ENCODE measurements at regions not wholly inside any gene's neighbourhood (a gene's known extent, or its start where the extent isn't known, plus 50 kb on each side); places are given as distances from the start of the nearest gene placed in this dataset.

- no peak for DNase-seq (ENCODE audit: low read depth in 2 of 2)
These were observed 95.4 kb upstream of the DAB2 start for GRCh38 chr5:39520232-39520572.

GRCh38 chr5:39519566-39520231, 94.9 kb upstream of the DAB2 start:
- DNase-seq (ENCODE audit: low read depth in 2 of 2), result no peak

- DNase-seq (ENCODE audit: low read depth in 2 of 2), result no peak
These were observed 94.3 kb upstream of the DAB2 start for GRCh38 chr5:39519079-39519478.

GRCh38 chr5:39518516-39518915, 93.7 kb upstream of the DAB2 start:
- DNase-seq (ENCODE audit: low read depth in 2 of 2), result no peak

GRCh38 chr5:39517800-39518199, 93.0 kb upstream of the DAB2 start:
- DNase-seq (ENCODE audit: low read depth in 2 of 2), result no peak

- no peak for DNase-seq (ENCODE audit: low read depth in 2 of 2)
These were observed 91.1 kb upstream of the DAB2 start for GRCh38 chr5:39515881-39516280.

GRCh38 chr5:39513236-39513635, 88.5 kb upstream of the DAB2 start:
- DNase-seq (ENCODE audit: low read depth in 2 of 2), result no peak

GRCh38 chr5:39506211-39506610, 81.4 kb upstream of the DAB2 start:
- DNase-seq (ENCODE audit: low read depth in 2 of 2), result no peak

- DNase-seq (ENCODE audit: low read depth in 2 of 2), result no peak
These were observed 81.0 kb upstream of the DAB2 start for GRCh38 chr5:39505791-39506190.

GRCh38 chr5:39505363-39505762, 80.6 kb upstream of the DAB2 start:
- DNase-seq (ENCODE audit: low read depth in 2 of 2), result no peak

GRCh38 chr5:39503155-39503554, 78.4 kb upstream of the DAB2 start:
- no peak for DNase-seq (ENCODE audit: low read depth in 2 of 2)

GRCh38 chr5:39502704-39503103, 77.9 kb upstream of the DAB2 start:
- DNase-seq (ENCODE audit: low read depth in 2 of 2), result no peak

GRCh38 chr5:39501397-39501796, 76.6 kb upstream of the DAB2 start:
- no peak for DNase-seq (ENCODE audit: low read depth in 2 of 2)

GRCh38 chr5:39500551-39501175, 75.9 kb upstream of the DAB2 start:
- no peak for DNase-seq (ENCODE audit: low read depth in 2 of 2)

GRCh38 chr5:39498278-39498952, 73.6 kb upstream of the DAB2 start:
- DNase-seq (ENCODE audit: low read depth in 2 of 2), result no peak

- DNase-seq (ENCODE audit: low read depth in 2 of 2), result no peak
These were observed 72.5 kb upstream of the DAB2 start for GRCh38 chr5:39497322-39497721.

- no peak for DNase-seq (ENCODE audit: low read depth in 2 of 2)
These were observed 70.4 kb upstream of the DAB2 start for GRCh38 chr5:39495227-39495626.

- DNase-seq (ENCODE audit: low read depth in 2 of 2), result no peak
These were observed 69.8 kb upstream of the DAB2 start for GRCh38 chr5:39494534-39494933.

- no peak for DNase-seq (ENCODE audit: low read depth in 2 of 2)
These were observed 69.3 kb upstream of the DAB2 start for GRCh38 chr5:39494107-39494510.

- no peak for DNase-seq (ENCODE audit: low read depth in 2 of 2)
These were observed 66.4 kb upstream of the DAB2 start for GRCh38 chr5:39491210-39491609.

GRCh38 chr5:39489263-39489662, 64.5 kb upstream of the DAB2 start:
- no peak for DNase-seq (ENCODE audit: low read depth in 2 of 2)

GRCh38 chr5:39486790-39487189, 62.0 kb upstream of the DAB2 start:
- no peak for DNase-seq (ENCODE audit: low read depth in 2 of 2)

- DNase-seq (ENCODE audit: low read depth in 2 of 2), result no peak
These were observed 61.6 kb upstream of the DAB2 start for GRCh38 chr5:39486361-39486760.
